H9 (cell line): ENCODE measurements at regions not wholly inside any gene's neighbourhood (a gene's known extent, or its start where the extent isn't known, plus 50 kb on each side); places are given as distances from the start of the nearest gene placed in this dataset.

Source experiments
- DNase-seq: peaks from one replicate; pipeline ENCODE4 v3.0.0-alpha.2; 2017
- H2AFZ ChIP-seq: one replicate; pipeline ENCODE4 v1.6.1; 2013; ENCODE audit warnings: mild to moderate bottlenecking, low read length, control low read depth, moderate library complexity
- H2AK5ac ChIP-seq: 2 replicates; pipeline ENCODE4 v1.6.1; 2013; ENCODE audit warnings: low read length, control low read depth, mixed read lengths; ENCODE audit not compliant: insufficient read length
- H2BK120ac ChIP-seq: one replicate; pipeline ENCODE4 v1.6.1; 2013; ENCODE audit warnings: low read depth, mild to moderate bottlenecking, low read length, control low read depth, inconsistent platforms; ENCODE audit not compliant: poor library complexity, severe bottlenecking
- H2BK12ac ChIP-seq: 2 replicates; pipeline ENCODE4 v1.6.1; 2013; ENCODE audit warnings: low read length, control low read depth, mixed read lengths, low read depth; ENCODE audit not compliant: insufficient read length
- H2BK15ac ChIP-seq: 2 replicates; pipeline ENCODE4 v1.6.1; 2013; ENCODE audit warnings: low read depth, low read length, control low read depth
- H2BK20ac ChIP-seq: one replicate; pipeline ENCODE4 v1.6.1; 2013; ENCODE audit warnings: low read depth, mild to moderate bottlenecking, low read length, control low read depth, inconsistent platforms; ENCODE audit not compliant: poor library complexity, severe bottlenecking
- H2BK5ac ChIP-seq: 2 replicates; pipeline ENCODE4 v1.6.1; 2013; ENCODE audit warnings: low read length, control low read depth, mixed read lengths; ENCODE audit not compliant: insufficient read length
- H3K14ac ChIP-seq: 2 replicates; pipeline ENCODE4 v1.6.1; 2013; ENCODE audit warnings: low read length, control low read depth; ENCODE audit not compliant: insufficient read depth
- H3K18ac ChIP-seq: 2 replicates; pipeline ENCODE4 v1.6.1; 2013; ENCODE audit warnings: low read depth, mild to moderate bottlenecking, mixed read lengths, low read length, control low read depth; ENCODE audit not compliant: insufficient read length
- H3K23ac ChIP-seq: 2 replicates; pipeline ENCODE4 v1.6.1; 2013; ENCODE audit warnings: low read length, control low read depth, mixed read lengths, low read depth; ENCODE audit not compliant: insufficient read length
- H3K23me2 ChIP-seq: 2 replicates; pipeline ENCODE4 v1.6.1; 2013; ENCODE audit warnings: low read depth, mild to moderate bottlenecking, mixed read lengths, low read length, control low read depth; ENCODE audit not compliant: insufficient read length, poor library complexity, severe bottlenecking
- H3K27ac ChIP-seq: 2 replicates; pipeline ENCODE4 v1.5.1; 2013; ENCODE audit warnings: low read length, control low read depth, mixed read lengths, low read depth; ENCODE audit not compliant: insufficient read length
- H3K27me3 ChIP-seq: 2 replicates; pipeline ENCODE4 v1.6.1; 2013; ENCODE audit warnings: low read length, control low read depth, inconsistent platforms; ENCODE audit not compliant: insufficient read depth
- H3K4ac ChIP-seq: 2 replicates; pipeline ENCODE4 v1.6.1; 2013; ENCODE audit warnings: low read depth, mild to moderate bottlenecking, control low read depth, inconsistent platforms, low read length, moderate library complexity
- H3K4me1 ChIP-seq: 2 replicates; pipeline ENCODE4 v1.6.1; 2013; ENCODE audit warnings: low read length, control low read depth, inconsistent platforms; ENCODE audit not compliant: insufficient read depth
- H3K4me2 ChIP-seq: 2 replicates; pipeline ENCODE4 v1.6.1; 2013; ENCODE audit warnings: low read length, control low read depth, mixed read lengths; ENCODE audit not compliant: insufficient read length, insufficient read depth
- H3K56ac ChIP-seq: 2 replicates; pipeline ENCODE4 v1.6.1; 2013; ENCODE audit warnings: low read depth, mild to moderate bottlenecking, mixed read lengths, low read length, control low read depth; ENCODE audit not compliant: insufficient read length
- H3K79me1 ChIP-seq: 2 replicates; pipeline ENCODE4 v1.6.1; 2013; ENCODE audit warnings: low read depth, mild to moderate bottlenecking, moderate library complexity, low read length, control low read depth, inconsistent platforms; ENCODE audit not compliant: insufficient read depth, poor library complexity, severe bottlenecking
- H3K79me2 ChIP-seq: 2 replicates; pipeline ENCODE4 v1.6.1; 2013; ENCODE audit warnings: low read length, control low read depth, inconsistent platforms; ENCODE audit not compliant: insufficient read depth
- H3K9ac ChIP-seq: 2 replicates; pipeline ENCODE4 v1.6.1; 2013; ENCODE audit warnings: low read length, control low read depth, mixed read lengths; ENCODE audit not compliant: insufficient read length; ENCODE audit errors: extremely low read depth
- H3K9me3 ChIP-seq: one replicate; pipeline ENCODE4 v1.6.1; 2013; ENCODE audit warnings: low read depth, low read length, inconsistent platforms; ENCODE audit not compliant: control insufficient read depth
- H3T11ph ChIP-seq: one replicate; pipeline ENCODE4 v1.6.1; 2013; ENCODE audit warnings: mild to moderate bottlenecking, low read length, control low read depth, inconsistent platforms
- H4K20me1 ChIP-seq: one replicate; pipeline ENCODE4 v1.6.1; 2013; ENCODE audit not compliant: control insufficient read depth, insufficient read length, insufficient read depth
- H4K5ac ChIP-seq: 2 replicates; pipeline ENCODE4 v1.6.1; 2013; ENCODE audit warnings: low read depth, mild to moderate bottlenecking, mixed read lengths, low read length, control low read depth; ENCODE audit not compliant: insufficient read length
- H4K8ac ChIP-seq: replicated peaks from 2 replicates; pipeline ENCODE4 v1.6.1; 2013; ENCODE audit warnings: low read length, control low read depth, mixed read lengths, low read depth; ENCODE audit not compliant: insufficient read length
- H4K91ac ChIP-seq: 2 replicates; pipeline ENCODE4 v1.6.1; 2013; ENCODE audit warnings: low read depth, mild to moderate bottlenecking, moderate library complexity, mixed read lengths, low read length, control low read depth; ENCODE audit not compliant: insufficient read length
- H3K27ac Mint-ChIP-seq, 3 experiments: 2 replicates in 2 of 3; 3 replicates in 1 of 3; pipeline ENCODE4 v1.8.0; 2020 to 2021; ENCODE audit warnings: mixed read lengths in 3 of 3, mild to moderate bottlenecking in 1 of 3, moderate library complexity in 1 of 3
- H3K27me3 Mint-ChIP-seq: 2 replicates; pipeline ENCODE4 v1.8.0; 2021; ENCODE audit warnings: low read depth, mild to moderate bottlenecking, moderate library complexity, mixed read lengths
- H3K36me3 Mint-ChIP-seq, 3 experiments: 2 replicates in 2 of 3; 3 replicates in 1 of 3; pipeline ENCODE4 v1.8.0; 2020 to 2021; ENCODE audit warnings: low read depth in 3 of 3, mixed read lengths in 3 of 3; ENCODE audit not compliant: insufficient read depth in 1 of 3
- H3K4me1 Mint-ChIP-seq, 2 experiments: 2 replicates each; pipeline ENCODE4 v1.8.0; 2020; ENCODE audit warnings: mixed read lengths in 2 of 2
- H3K4me3 Mint-ChIP-seq, 2 experiments: 2 replicates in 1 of 2; 3 replicates in 1 of 2; pipeline ENCODE4 v1.8.0; 2020 to 2021; ENCODE audit warnings: mild to moderate bottlenecking in 2 of 2, mixed read lengths in 2 of 2, moderate library complexity in 1 of 2
- H3K9me3 Mint-ChIP-seq, 2 experiments: 2 replicates in 1 of 2; 3 replicates in 1 of 2; pipeline ENCODE4 v1.8.0; 2020; ENCODE audit warnings: mild to moderate bottlenecking in 2 of 2, mixed read lengths in 2 of 2, moderate library complexity in 1 of 2
- TF ChIP-seq, protein P1 (sequence below): fragments of 200-600 bp; sonication (generic); conservative IDR thresholded peaks from 3 replicates; pipeline ENCODE4 v1.8.0; 2021; ENCODE audit warnings: antibody characterized with exemption, mild to moderate bottlenecking

GRCh38 chr10:61559615-61560014, 103.1 kb upstream of the CABCOCO1 start:
- Histone ChIP-seq H3K14ac (no peak overlapping the region), H2BK5ac (no peak overlapping the region), H2AK5ac (no peak overlapping the region), H3K79me1 (no peaks in the 10 kb centered on the region), H3K23ac (no peak overlapping the region), H3K27me3 (no peaks in the 10 kb centered on the region), H3K9ac (no peak overlapping the region), H3K56ac (no peak overlapping the region), H3T11ph (no peak overlapping the region), H3K4me1 (no peaks in the 10 kb centered on the region), H3K23me2 (no peaks in the 10 kb centered on the region), H4K8ac (no peak overlapping the region), H4K91ac (no peak overlapping the region), H3K9me3 (no peaks in the 10 kb centered on the region), H2BK15ac (no peak overlapping the region), H3K79me2 (no peaks in the 10 kb centered on the region), H4K20me1 (no peaks in the 10 kb centered on the region), H4K5ac (no peak overlapping the region), H2AFZ (no peak overlapping the region), H3K4me2 (no peak overlapping the region), H2BK20ac (no peak overlapping the region), H2BK12ac (no peak overlapping the region), H3K27ac (no peak overlapping the region), H3K18ac (no peak overlapping the region), H2BK120ac (no peak overlapping the region), H3K4ac (no peak overlapping the region)
- Mint-ChIP-seq H3K4me1 (peaks cover 15 to 17% of the 10 kb centered on the region in 2 experiments), H3K27ac (0 out of 7 replicates have a peak overlapping the region, but pooled peaks of 1 of the 3 experiments have one; percentile 25), H3K4me3 (no peak overlapping the region), H3K9me3 (peaks cover 13 to 14% of the 10 kb centered on the region in 2 experiments), H3K36me3 (peaks cover 0 to 14% (median 12%) of the 10 kb centered on the region in 3 experiments; a peak in 5 of 7 replicates), H3K27me3 (no peaks in the 10 kb centered on the region)
- DNase-seq = no peak
- TF ChIP-seq, protein P1, sequence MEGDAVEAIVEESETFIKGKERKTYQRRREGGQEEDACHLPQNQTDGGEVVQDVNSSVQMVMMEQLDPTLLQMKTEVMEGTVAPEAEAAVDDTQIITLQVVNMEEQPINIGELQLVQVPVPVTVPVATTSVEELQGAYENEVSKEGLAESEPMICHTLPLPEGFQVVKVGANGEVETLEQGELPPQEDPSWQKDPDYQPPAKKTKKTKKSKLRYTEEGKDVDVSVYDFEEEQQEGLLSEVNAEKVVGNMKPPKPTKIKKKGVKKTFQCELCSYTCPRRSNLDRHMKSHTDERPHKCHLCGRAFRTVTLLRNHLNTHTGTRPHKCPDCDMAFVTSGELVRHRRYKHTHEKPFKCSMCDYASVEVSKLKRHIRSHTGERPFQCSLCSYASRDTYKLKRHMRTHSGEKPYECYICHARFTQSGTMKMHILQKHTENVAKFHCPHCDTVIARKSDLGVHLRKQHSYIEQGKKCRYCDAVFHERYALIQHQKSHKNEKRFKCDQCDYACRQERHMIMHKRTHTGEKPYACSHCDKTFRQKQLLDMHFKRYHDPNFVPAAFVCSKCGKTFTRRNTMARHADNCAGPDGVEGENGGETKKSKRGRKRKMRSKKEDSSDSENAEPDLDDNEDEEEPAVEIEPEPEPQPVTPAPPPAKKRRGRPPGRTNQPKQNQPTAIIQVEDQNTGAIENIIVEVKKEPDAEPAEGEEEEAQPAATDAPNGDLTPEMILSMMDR = no peak
